B cell (primary cell): ENCODE measurements at regions not wholly inside any gene's neighbourhood (a gene's known extent, or its start where the extent isn't known, plus 50 kb on each side); places are given as distances from the start of the nearest gene placed in this dataset.

ENCODE experiments used
- ATAC-seq: fragments of 200-7000 bp; cut with Tn5 transposase; one replicate; pipeline ENCODE4 v1.10.0; 2021; ENCODE audit warnings: low read depth, mild to moderate bottlenecking, moderate number of reproducible peaks, moderate library complexity
- CTCF ChIA-PET: fragments of 350-600 bp; sonication (Branson Sonifier 250); formaldehyde crosslinking; loops from one replicate; lab custom pipeline; 2021; ENCODE audit warnings: antibody characterized with exemption, inconsistent platforms; lab: Charles Lee
- POLR2A ChIA-PET: fragments of 350-600 bp; sonication (Branson Sonifier 250); formaldehyde crosslinking; loops from one replicate; lab custom pipeline; 2021; ENCODE audit warnings: antibody characterized with exemption; lab: Charles Lee
- DNase-seq: peaks from one replicate; pipeline ENCODE4 v3.0.0; 2013
- H2AFZ ChIP-seq: 2 replicates; pipeline ENCODE4 v1.6.1; 2012; ENCODE audit warnings: mild to moderate bottlenecking, low read depth, low read length; ENCODE audit not compliant: insufficient read depth, poor library complexity, severe bottlenecking
- H3K27ac ChIP-seq, 2 donors: 1 replicate in 1 of 2; 2 replicates in 1 of 2; pipeline ENCODE4 v1.5.1; 2012 to 2013; ENCODE audit warnings: low read length in 2 of 2, mild to moderate bottlenecking in 2 of 2, moderate library complexity in 1 of 2
- H3K27me3 ChIP-seq, 4 experiments: fragments of 200-600 bp in 1 of 4; sonication (generic) in 1 of 4; replicated peaks in 1 of 4; 1 replicate in 2 of 4; 2 replicates in 2 of 4; pipeline versions ENCODE4 v1.6.1 to v1.7.0; 2013 to 2016; ENCODE audit warnings: low read length in 3 of 4, mild to moderate bottlenecking in 2 of 4, mixed read lengths in 1 of 4, moderate library complexity in 1 of 4; ENCODE audit not compliant: insufficient read depth in 4 of 4, control insufficient read depth in 3 of 4; ENCODE audit errors: control extremely low read depth in 1 of 4
- H3K36me3 ChIP-seq, 2 experiments: replicated peaks in 1 of 2; 1 replicate in 1 of 2; 2 replicates in 1 of 2; pipeline versions ENCODE4 v1.6.1 to v1.7.1; 2013; ENCODE audit warnings: low read length in 1 of 2; ENCODE audit not compliant: insufficient read depth in 2 of 2, control insufficient read depth in 1 of 2; ENCODE audit errors: control extremely low read depth in 1 of 2, extremely low read depth in 1 of 2
- H3K4me1 ChIP-seq, 2 donors: fragments of 200-600 bp in 1 of 2; sonication (generic) in 1 of 2; 1 replicate in 1 of 2; 2 replicates in 1 of 2; pipeline versions ENCODE4 v1.5.1 to v1.6.1; 2013 to 2017; ENCODE audit warnings: low read length in 2 of 2; ENCODE audit not compliant: control insufficient read depth in 2 of 2, insufficient read depth in 2 of 2
- H3K4me2 ChIP-seq: replicated peaks from 2 replicates; pipeline ENCODE3; 2012; ENCODE audit warnings: mild to moderate bottlenecking, low read depth, low read length; ENCODE audit not compliant: poor library complexity, severe bottlenecking
- H3K4me3 ChIP-seq, 5 experiments: fragments of 200-600 bp in 1 of 5; sonication (generic) in 1 of 5; 1 replicate in 3 of 5; 2 replicates in 2 of 5; pipeline versions ENCODE4 v1.5.1 to v1.7.0; 2011 to 2016; ENCODE audit warnings: low read length in 4 of 5, mild to moderate bottlenecking in 4 of 5, low read depth in 2 of 5, control low read depth in 1 of 5, moderate library complexity in 1 of 5; ENCODE audit not compliant: insufficient read depth in 1 of 5; ENCODE audit errors: control extremely low read depth in 1 of 5, extremely low read depth in 1 of 5
- H3K79me2 ChIP-seq: fragments of 200-600 bp; sonication (generic); one replicate; pipeline ENCODE4 v1.6.0; 2016; ENCODE audit warnings: low read length; ENCODE audit not compliant: control insufficient read depth, insufficient read depth
- H3K9ac ChIP-seq: fragments of 200-600 bp; sonication (generic); 2 replicates; pipeline ENCODE4 v1.6.1; 2017; ENCODE audit warnings: mild to moderate bottlenecking, low read length, moderate library complexity
- H3K9me3 ChIP-seq, 3 donors: one replicate each; pipeline versions ENCODE4 v1.6.1 to v1.7.1; 2013; ENCODE audit warnings: low read length in 2 of 3; ENCODE audit not compliant: control insufficient read depth in 2 of 3, insufficient read depth in 1 of 3; ENCODE audit errors: control extremely low read depth in 1 of 3
- H4K20me1 ChIP-seq: 2 replicates; pipeline ENCODE4 v1.6.0; 2012; ENCODE audit warnings: mild to moderate bottlenecking, low read length; ENCODE audit not compliant: insufficient read depth, control insufficient read depth, poor library complexity, severe bottlenecking
- H3K27ac Mint-ChIP-seq: one replicate; pipeline ENCODE4 v1.8.0; 2021; ENCODE audit warnings: mixed read lengths
- H3K27me3 Mint-ChIP-seq: one replicate; pipeline ENCODE4 v1.8.0; 2021; ENCODE audit warnings: mixed read lengths
- H3K4me1 Mint-ChIP-seq: one replicate; pipeline ENCODE4 v1.8.0; 2021; ENCODE audit warnings: mixed read lengths
- H3K4me3 Mint-ChIP-seq: one replicate; pipeline ENCODE4 v1.8.0; 2021; ENCODE audit warnings: mixed read lengths
- H3K9me3 Mint-ChIP-seq: one replicate; pipeline ENCODE4 v1.8.0; 2022; ENCODE audit warnings: mixed read lengths; ENCODE audit not compliant: insufficient read depth
- EZH2 ChIP-seq: IDR thresholded peaks from 2 replicates; pipeline ENCODE4 v1.6.1; 2012; ENCODE audit warnings: borderline replicate concordance, low read depth, mild to moderate bottlenecking, moderate library complexity, low read length; ENCODE audit not compliant: insufficient read depth, poor library complexity, severe bottlenecking
- WGBS: methylation state at CpG from one replicate; pipeline ENCODE4 v1.1.5; 2013; ENCODE audit warnings: missing lambda C conversion rate; ENCODE audit not compliant: insufficient coverage; 5-methylcytosine and 5-hydroxymethylcytosine counted together
- intact Hi-C: fragments of 100-400 bp; cut with micrococcal nuclease; formaldehyde crosslinking; loops from one replicate; pipeline ENCODE4 v1.10.0; 2022
- TF ChIP-seq, protein P1 (sequence below): fragments of 200-600 bp; IDR thresholded peaks from one replicate; pipeline ENCODE4 v1.8.0; 2022; ENCODE audit warnings: antibody characterized with exemption, mild to moderate bottlenecking

DNA sequence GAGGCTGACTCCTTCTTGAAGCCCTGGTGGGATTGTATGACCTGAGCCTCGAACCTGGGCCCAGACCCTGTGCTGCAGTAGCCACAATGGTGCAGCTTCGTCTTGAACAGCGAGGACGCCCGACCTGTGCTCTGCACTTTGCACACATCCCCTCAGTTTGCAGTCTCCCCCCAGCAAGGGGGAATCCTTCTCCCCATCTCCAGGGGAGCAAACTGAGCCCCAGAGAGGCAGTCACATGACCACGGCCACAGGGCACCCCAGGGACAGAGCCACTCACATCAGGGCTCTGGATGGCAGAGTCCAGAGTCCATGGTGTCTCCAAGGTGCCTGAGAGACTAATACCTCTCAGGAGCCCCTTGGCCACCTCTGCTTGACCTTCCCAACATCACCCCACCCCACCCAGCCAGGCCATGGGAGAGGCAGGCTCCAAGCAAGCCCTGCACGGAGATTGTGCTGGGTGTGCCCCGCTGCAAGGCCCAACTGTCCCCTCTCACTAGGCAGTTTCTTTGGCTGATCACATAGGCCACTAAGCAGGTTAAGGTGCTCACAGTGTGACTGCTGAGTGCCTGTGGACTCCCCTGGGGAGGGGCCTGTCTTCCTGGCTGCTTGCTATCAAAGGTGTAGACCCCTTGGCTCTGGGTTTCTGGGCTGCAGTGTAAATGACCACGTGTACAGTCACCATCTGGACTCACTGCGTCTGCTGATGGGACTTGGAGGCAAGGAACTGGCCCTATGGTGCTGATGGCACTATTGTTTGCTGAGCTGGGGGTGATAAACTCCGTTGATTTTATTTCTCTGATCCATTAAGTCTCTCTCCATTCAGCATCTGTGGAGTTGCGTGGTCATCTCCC lies 398.1 kb downstream of the MATN1 start:
- Histone ChIP-seq H3K36me3 (no peaks in the 10 kb centered on the region), H3K4me2 (no peak overlapping the region), H3K27ac (no peak overlapping the region), H4K20me1 (no peaks in the 10 kb centered on the region), H2AFZ (no peak overlapping the region), H3K9ac (no peak overlapping the region), H3K9me3 (no peaks in the 10 kb centered on the region), H3K4me1 (no peaks in the 10 kb centered on the region), H3K27me3 (peaks cover 0 to 2% (median 0%) of the 10 kb centered on the region in 4 experiments), H3K4me3 (no peak overlapping the region), H3K79me2 (no peaks in the 10 kb centered on the region)
- ChIA-PET CTCF (no interaction called here), POLR2A (no interaction called here)
- WGBS = 85% methylated on average over 8 of the region's 12 CpGs
- no peaks in the 10 kb centered on the region for H3K9me3 Mint-ChIP-seq
- no peak for TF ChIP-seq EZH2
- TF ChIP-seq, protein P1, sequence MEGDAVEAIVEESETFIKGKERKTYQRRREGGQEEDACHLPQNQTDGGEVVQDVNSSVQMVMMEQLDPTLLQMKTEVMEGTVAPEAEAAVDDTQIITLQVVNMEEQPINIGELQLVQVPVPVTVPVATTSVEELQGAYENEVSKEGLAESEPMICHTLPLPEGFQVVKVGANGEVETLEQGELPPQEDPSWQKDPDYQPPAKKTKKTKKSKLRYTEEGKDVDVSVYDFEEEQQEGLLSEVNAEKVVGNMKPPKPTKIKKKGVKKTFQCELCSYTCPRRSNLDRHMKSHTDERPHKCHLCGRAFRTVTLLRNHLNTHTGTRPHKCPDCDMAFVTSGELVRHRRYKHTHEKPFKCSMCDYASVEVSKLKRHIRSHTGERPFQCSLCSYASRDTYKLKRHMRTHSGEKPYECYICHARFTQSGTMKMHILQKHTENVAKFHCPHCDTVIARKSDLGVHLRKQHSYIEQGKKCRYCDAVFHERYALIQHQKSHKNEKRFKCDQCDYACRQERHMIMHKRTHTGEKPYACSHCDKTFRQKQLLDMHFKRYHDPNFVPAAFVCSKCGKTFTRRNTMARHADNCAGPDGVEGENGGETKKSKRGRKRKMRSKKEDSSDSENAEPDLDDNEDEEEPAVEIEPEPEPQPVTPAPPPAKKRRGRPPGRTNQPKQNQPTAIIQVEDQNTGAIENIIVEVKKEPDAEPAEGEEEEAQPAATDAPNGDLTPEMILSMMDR = no peak
- no peaks in the 10 kb centered on the region for H3K4me1 Mint-ChIP-seq
- ATAC-seq (no peak), DNase-seq (no peak)
- no peak overlapping the region for H3K4me3 Mint-ChIP-seq
- intact Hi-C loops = no loop called here
- H3K27ac Mint-ChIP-seq = no peak overlapping the region
- peaks cover 2% of the 10 kb centered on the region for H3K27me3 Mint-ChIP-seq
